GM12878 (cell line): ENCODE measurements at regions not wholly inside any gene's neighbourhood (a gene's known extent, or its start where the extent isn't known, plus 50 kb on each side); places are given as distances from the start of the nearest gene placed in this dataset.

Source experiments
- ATAC-seq: fragments of 200-7000 bp; cut with Tn5 transposase; 3 replicates; pipeline ENCODE4 v1.9.1; 2020; ENCODE audit warnings: mild to moderate bottlenecking, moderate library complexity
- BruUV-seq: library from RNA; stranded (reverse); fragments of 400-500 nt; replicated peaks from 2 replicates; lab custom pipeline; 2021; lab: Mats Ljungman, UMichigan
- CTCF ChIA-PET: fragments of 300-600 bp; sonication (Branson Sonifier 250); formaldehyde crosslinking; extraction: SDS; loops from one replicate; lab custom pipeline; 2021; ENCODE audit warnings: inconsistent platforms; lab: Yijun Ruan, JAX
- POLR2A ChIA-PET: fragments of 350-600 bp; formaldehyde crosslinking; extraction: SDS; loops from one replicate; lab custom pipeline; 2021; ENCODE audit warnings: inconsistent platforms; lab: Charles Lee
- RAD21 ChIA-PET: fragments of 300-600 bp; sonication (Branson Sonifier 250); formaldehyde crosslinking; loops from one replicate; lab custom pipeline; 2023; ENCODE audit warnings: antibody characterized with exemption; ENCODE audit not compliant: unreplicated experiment; lab: Charles Lee
- SMC1A ChIA-PET: fragments of 300-600 bp; sonication (Branson Sonifier 250); formaldehyde crosslinking; loops from one replicate; lab custom pipeline; 2023; ENCODE audit not compliant: unreplicated experiment, uncharacterized antibody; lab: Charles Lee
- DNase-seq: peaks from one replicate; pipeline ENCODE4 v3.0.0-alpha.2; 2011; ENCODE audit warnings: low read depth, low spot score
- FAIRE-seq: peaks from 3 replicates; lab custom pipeline; 2011; peaks lifted over from hg19 to GRCh38; lab: Jason Lieb, UNC
- H2AFZ ChIP-seq: 2 replicates; pipeline ENCODE4 v1.6.0; 2011; ENCODE audit warnings: low read depth, low read length, control low read depth; ENCODE audit not compliant: control insufficient read depth
- H3K27ac ChIP-seq: 2 replicates; pipeline ENCODE4 v1.5.1; 2011; ENCODE audit warnings: control low read depth; ENCODE audit not compliant: control insufficient read depth, insufficient read depth
- H3K27me3 ChIP-seq, 2 experiments: replicated peaks in 1 of 2; 2 replicates each; pipeline versions ENCODE4 v1.6.0 to v1.6.1; 2011; ENCODE audit warnings: low read length in 1 of 2; ENCODE audit not compliant: control insufficient read depth in 2 of 2, insufficient read depth in 2 of 2
- H3K36me3 ChIP-seq, 2 experiments: 2 replicates each; pipeline ENCODE4 v1.5.1; 2011; ENCODE audit warnings: low read length in 1 of 2; ENCODE audit not compliant: control insufficient read depth in 2 of 2, insufficient read depth in 2 of 2
- H3K4me1 ChIP-seq: 2 replicates; pipeline ENCODE4 v1.6.1; 2011; ENCODE audit warnings: mild to moderate bottlenecking, low read length, moderate library complexity, mixed read lengths; ENCODE audit not compliant: control insufficient read depth, insufficient read depth
- H3K4me2 ChIP-seq: 2 replicates; pipeline ENCODE4 v1.6.0; 2011; ENCODE audit warnings: control low read depth; ENCODE audit not compliant: control insufficient read depth, insufficient read depth
- H3K4me3 ChIP-seq: fragments of 200-600 bp; sonication (generic); 2 replicates; pipeline ENCODE4 v1.5.1; 2016
- H3K79me2 ChIP-seq: 2 replicates; pipeline ENCODE4 v1.6.0; 2011; ENCODE audit warnings: low read length; ENCODE audit not compliant: control insufficient read depth, insufficient read depth
- H3K9ac ChIP-seq: 2 replicates; pipeline ENCODE4 v1.8.0; 2011; ENCODE audit warnings: low read length, control low read depth, mixed read lengths; ENCODE audit not compliant: control insufficient read depth, insufficient read depth
- H3K9me3 ChIP-seq: replicated peaks from 3 replicates; pipeline ENCODE4 v1.5.1; 2011; ENCODE audit warnings: mild to moderate bottlenecking, low read length; ENCODE audit not compliant: control insufficient read depth, insufficient read depth
- H4K20me1 ChIP-seq: 2 replicates; pipeline ENCODE4 v1.6.0; 2011; ENCODE audit not compliant: control insufficient read depth, insufficient read depth
- ATF3 ChIP-seq: IDR thresholded peaks from 2 replicates; pipeline ENCODE4 v1.6.1; 2011; ENCODE audit warnings: low read depth, mild to moderate bottlenecking, low read length, moderate library complexity, borderline replicate concordance; ENCODE audit errors: extremely low read depth
- NR2C1 ChIP-seq: fragments of 450-650 bp; IDR thresholded peaks from 2 replicates; pipeline ENCODE4 v1.6.1; 2017; ENCODE audit warnings: antibody characterized with exemption, mild to moderate bottlenecking, moderate library complexity
- RAD51 ChIP-seq: fragments of 450-650 bp; IDR thresholded peaks from 2 replicates; pipeline ENCODE4 v1.6.1; 2016; ENCODE audit warnings: moderate library complexity, mild to moderate bottlenecking, inconsistent platforms
- REST ChIP-seq: IDR thresholded peaks from 2 replicates; pipeline ENCODE4 v1.6.1; 2012; ENCODE audit warnings: mild to moderate bottlenecking, low read depth, low read length
- STAT3 ChIP-seq: IDR thresholded peaks from 2 replicates; pipeline ENCODE4 v1.6.1; 2011; ENCODE audit warnings: low read depth, low read length, improper control_type of control experiment
- TCF7 ChIP-seq: IDR thresholded peaks from 2 replicates; pipeline ENCODE4 v1.6.1; 2014; ENCODE audit warnings: antibody characterized with exemption, borderline replicate concordance
- ZNF384 ChIP-seq: IDR thresholded peaks from 2 replicates; pipeline ENCODE4 v1.6.1; 2012; ENCODE audit warnings: low read depth, mild to moderate bottlenecking, low read length, improper control_type of control experiment, borderline replicate concordance
- WGBS: methylation state at CpG from one replicate; pipeline ENCODE4 v1.1.6; 2016; ENCODE audit warnings: low lambda C conversion rate; ENCODE audit not compliant: insufficient replicate concordance, insufficient coverage; ENCODE audit errors: missing lambda C conversion rate; 5-methylcytosine and 5-hydroxymethylcytosine counted together
- in situ Hi-C: fragments of 300-500 bp; cut with MboI; formaldehyde crosslinking; loops from 9 replicates; pipeline ENCODE4 v1.14.3; 2018; ENCODE audit warnings: mixed read lengths
- intact Hi-C: fragments of 100-400 bp; cut with micrococcal nuclease; formaldehyde crosslinking; loops from one replicate; pipeline ENCODE4 v1.14.2; 2022; ENCODE audit not compliant: unreplicated experiment
- TF ChIP-seq, protein P1 (sequence below): fragments of 450-650 bp; IDR thresholded peaks from 2 replicates; pipeline ENCODE4 v1.6.1; 2014; ENCODE audit warnings: mild to moderate bottlenecking

DNA sequence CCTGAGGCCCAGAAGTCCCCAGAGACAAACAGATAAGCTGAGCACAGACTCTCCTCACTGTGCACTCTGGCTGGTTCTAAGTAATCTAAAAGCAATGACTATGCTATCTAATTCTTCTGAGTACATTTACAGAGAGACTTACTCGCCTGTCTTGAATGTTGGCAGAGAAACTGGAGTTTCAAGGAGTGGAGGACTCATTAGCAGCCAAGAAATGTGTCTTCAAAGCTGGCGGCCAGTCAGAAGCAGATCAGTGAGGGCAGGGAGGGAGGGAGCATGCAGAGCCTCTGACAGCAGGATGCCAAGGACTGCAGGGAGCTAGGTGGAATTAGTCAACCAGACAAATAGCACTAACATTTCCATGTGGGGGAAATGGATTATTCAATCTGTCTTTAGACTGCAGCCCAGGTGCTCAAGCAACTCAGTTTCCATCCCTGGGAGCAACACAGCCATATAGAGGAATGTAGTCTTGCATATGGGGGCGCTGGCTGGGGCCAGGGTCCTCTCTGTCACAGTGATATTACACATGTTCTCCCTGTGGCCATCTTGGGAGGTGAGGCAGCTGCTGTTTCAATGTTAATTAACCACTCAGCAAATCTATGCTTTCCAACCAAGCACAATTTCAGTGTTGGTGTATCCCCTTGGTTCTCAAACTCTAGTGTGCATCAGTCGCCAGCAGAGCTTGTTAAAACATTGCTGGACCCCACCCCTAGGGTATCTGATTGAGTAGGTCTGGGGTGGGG, 97.9 kb downstream of the CCNA1 start:
- RAD21 ChIA-PET = no interaction called here
- Histone ChIP-seq H3K27ac (no peak overlapping the region), H3K4me1 (no peaks in the 10 kb centered on the region), H2AFZ (no peak overlapping the region), H3K79me2 (no peaks in the 10 kb centered on the region)
- in situ Hi-C loops = no loop called here
- no TSS peak for BruUV-seq
- CTCF ChIA-PET = no interaction called here
- TF ChIP-seq TCF7 (no peak), NR2C1 (no peak), RAD51 (no peak)
- TF ChIP-seq, all 136 proteins: peak for 0
- intact Hi-C loops = no loop called here
- Histone ChIP-seq H4K20me1 (no peaks in the 10 kb centered on the region), H3K4me3 (no peak overlapping the region), H3K27me3 (no peaks in the 10 kb centered on the region; a peak in 1 of 4 replicates), H3K4me2 (no peak overlapping the region), H3K36me3 (no peaks in the 10 kb centered on the region), H3K9me3 (no peaks in the 10 kb centered on the region), H3K9ac (no peak overlapping the region)
- SMC1A ChIA-PET = interaction anchor here (0.6 kb wide), 1 partner anchor 56 kb away, joined by 3 read pairs; no protein-coding TSS in a partner anchor
- no peak for DNase-seq
- POLR2A ChIA-PET = no interaction called here
- no peak for ATAC-seq
- WGBS = 4% methylated on average over 4 of the region's 4 CpGs
- no peak for FAIRE-seq

GRCh38 chr13:36530861-36531590, 98.7 kb downstream of the CCNA1 start:
- POLR2A ChIA-PET = no interaction called here
- SMC1A ChIA-PET = interaction anchor here (0.6 to 0.8 kb wide), 2 partner anchors 12 to 56 kb away, joined by 3 read pairs; no protein-coding TSS in a partner anchor
- RAD21 ChIA-PET = no interaction called here
- TF ChIP-seq ZNF384 = no peak
- TF ChIP-seq REST = no peak
- TF ChIP-seq STAT3 = no peak
- TF ChIP-seq, protein P1, sequence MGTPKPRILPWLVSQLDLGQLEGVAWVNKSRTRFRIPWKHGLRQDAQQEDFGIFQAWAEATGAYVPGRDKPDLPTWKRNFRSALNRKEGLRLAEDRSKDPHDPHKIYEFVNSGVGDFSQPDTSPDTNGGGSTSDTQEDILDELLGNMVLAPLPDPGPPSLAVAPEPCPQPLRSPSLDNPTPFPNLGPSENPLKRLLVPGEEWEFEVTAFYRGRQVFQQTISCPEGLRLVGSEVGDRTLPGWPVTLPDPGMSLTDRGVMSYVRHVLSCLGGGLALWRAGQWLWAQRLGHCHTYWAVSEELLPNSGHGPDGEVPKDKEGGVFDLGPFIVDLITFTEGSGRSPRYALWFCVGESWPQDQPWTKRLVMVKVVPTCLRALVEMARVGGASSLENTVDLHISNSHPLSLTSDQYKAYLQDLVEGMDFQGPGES = no peak
- TF ChIP-seq ATF3 = no peak
- intact Hi-C loops (no loop called here), in situ Hi-C loops (no loop called here)
- BruUV-seq = no TSS peak
- Histone ChIP-seq H3K9ac (no peak overlapping the region), H3K79me2 (no peaks in the 10 kb centered on the region), H3K9me3 (no peaks in the 10 kb centered on the region), H3K4me1 (no peaks in the 10 kb centered on the region), H2AFZ (no peak overlapping the region), H3K27ac (no peak overlapping the region), H3K27me3 (no peaks in the 10 kb centered on the region; a peak in 1 of 4 replicates), H3K36me3 (no peaks in the 10 kb centered on the region), H3K4me2 (no peak overlapping the region), H3K4me3 (no peak overlapping the region), H4K20me1 (no peaks in the 10 kb centered on the region)
- ATAC-seq (no peak), FAIRE-seq (no peak), DNase-seq (no peak)
- CTCF ChIA-PET = no interaction called here
- WGBS = 4% methylated on average over 5 of the region's 5 CpGs
